SK-N-MC (cell line): ENCODE measurements at regions not wholly inside any gene's neighbourhood (a gene's known extent, or its start where the extent isn't known, plus 50 kb on each side); places are given as distances from the start of the nearest gene placed in this dataset.

Experiments
- EZH2 ChIP-seq: fragments of 200-600 bp; sonication (generic); IDR thresholded peaks from one replicate; pipeline ENCODE4 v1.6.1; 2017; ENCODE audit warnings: antibody characterized with exemption
- POLR2AphosphoS5 ChIP-seq: IDR thresholded peaks from 2 replicates; pipeline ENCODE4 v1.6.1; 2012; ENCODE audit warnings: mild to moderate bottlenecking, low read depth, low read length, borderline replicate concordance

DNA sequence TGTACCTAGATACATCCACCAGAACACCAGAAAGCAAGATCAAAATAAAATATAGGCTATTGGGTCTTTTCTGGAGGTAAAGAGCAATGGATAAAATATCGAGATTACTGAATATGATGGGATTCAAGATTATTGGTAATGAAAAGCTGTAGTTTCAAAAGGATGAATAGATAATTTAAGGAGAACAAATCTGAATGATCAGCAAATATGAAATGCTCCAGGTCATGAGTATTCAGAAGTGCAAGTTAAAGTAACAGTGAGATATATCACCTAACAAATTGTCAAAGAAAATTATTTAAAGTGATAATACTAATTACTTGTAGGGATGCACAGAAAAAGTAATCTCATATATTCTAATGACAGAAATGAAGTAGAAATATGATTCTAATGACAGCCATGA lies 409.6 kb upstream of the MDFIC2 start:
- TF ChIP-seq POLR2AphosphoS5 (no peak), EZH2 (no peak)
